ENCODE measurements at regions not wholly inside any gene's neighbourhood (a gene's known extent, or its start where the extent isn't known, plus 50 kb on each side); places are given as distances from the start of the nearest gene placed in this dataset.
A peak's percentile ranks its signal among the peaks of the same experiment; 100 is the strongest.

DNA sequence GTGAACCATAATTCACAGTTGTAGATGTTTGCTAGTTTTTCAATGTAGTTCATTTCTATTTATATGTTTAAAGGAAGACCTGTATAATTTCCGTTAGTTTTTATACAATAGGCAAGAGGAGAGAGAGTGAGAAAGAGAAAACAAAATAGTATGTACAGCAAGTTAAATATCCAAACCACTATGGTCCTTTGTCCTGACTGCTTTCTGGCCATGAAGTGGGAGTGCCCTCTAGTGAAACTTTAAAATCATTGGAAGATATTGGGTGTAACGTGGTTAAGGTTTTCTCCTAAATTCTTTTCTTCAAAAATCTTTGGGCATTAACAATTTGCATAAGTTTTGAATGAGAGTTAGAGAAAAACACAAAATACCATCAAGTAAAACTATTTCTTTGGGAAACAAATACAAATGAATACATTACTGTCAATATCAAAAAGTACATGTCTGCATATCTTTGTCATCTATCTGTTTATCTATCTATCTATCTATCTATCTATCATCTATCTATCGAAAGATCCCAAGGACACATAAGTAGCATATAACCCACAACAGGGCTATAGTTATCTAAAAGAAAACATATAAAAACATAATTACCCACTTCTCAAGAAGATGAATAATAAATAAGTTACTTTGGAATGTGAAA lies 534.6 kb upstream of the ATP11B start:
- ATAC-seq (ENCODE audit: poor library complexity) (peak; percentile 56), DNase-seq (no peak)
- intact Hi-C loops (cut with DNase I), result loop anchor here (10.0 kb wide), 1 partner anchor 1044 kb away; no protein-coding TSS in a partner anchor

GRCh38 chr3:182259579-182259978 lies 533.7 kb upstream of the ATP11B start:
- ATAC-seq (ENCODE audit: poor library complexity) (no peak), DNase-seq (no peak)
- intact Hi-C loops (cut with DNase I), result loop anchor here (10.0 kb wide), 1 partner anchor 1045 kb away; no protein-coding TSS in a partner anchor

- DNase-seq, result no peak
- intact Hi-C loops (cut with DNase I), result no loop called here
- no peak for ATAC-seq (ENCODE audit: poor library complexity)
Observed at GRCh38 chr3:182261041-182261440, 532.3 kb upstream of the ATP11B start.

DNA sequence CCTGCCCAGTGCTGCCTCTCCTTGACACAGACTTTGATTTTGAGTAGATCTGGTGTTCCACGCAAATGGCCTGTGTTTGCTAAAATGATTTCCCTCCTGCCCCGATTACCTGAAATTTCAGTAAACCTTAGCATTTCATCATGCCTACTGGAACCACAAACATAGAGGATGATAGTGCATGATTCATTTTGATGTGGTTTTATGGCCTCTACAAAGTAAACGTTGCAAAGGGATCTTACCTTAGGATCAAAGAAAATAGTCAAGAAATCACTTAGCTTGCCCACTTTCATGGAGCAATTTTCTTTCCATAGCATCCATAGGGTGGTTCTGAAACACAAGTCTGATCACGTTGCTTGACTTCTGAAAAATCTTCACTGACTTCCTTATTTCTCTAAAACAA lies 524.6 kb upstream of the ATP11B start:
- DNase-seq (no peak), ATAC-seq (ENCODE audit: poor library complexity) (no peak)
- intact Hi-C loops (cut with DNase I), result no loop called here

- ATAC-seq (ENCODE audit: poor library complexity) (no peak), DNase-seq (no peak)
- intact Hi-C loops (cut with DNase I), result no loop called here
Observed at GRCh38 chr3:182276512-182276911, 516.8 kb upstream of the ATP11B start.

- ATAC-seq (ENCODE audit: poor library complexity) (no peak), DNase-seq (no peak)
- intact Hi-C loops (cut with DNase I), result no loop called here
Observed at GRCh38 chr3:182284793-182285192, 508.5 kb upstream of the ATP11B start.

GRCh38 chr3:182292591-182292990 lies 500.7 kb upstream of the ATP11B start:
- DNase-seq, result no peak
- intact Hi-C loops (cut with DNase I), result no loop called here
- ATAC-seq (ENCODE audit: poor library complexity), result no peak

DNA sequence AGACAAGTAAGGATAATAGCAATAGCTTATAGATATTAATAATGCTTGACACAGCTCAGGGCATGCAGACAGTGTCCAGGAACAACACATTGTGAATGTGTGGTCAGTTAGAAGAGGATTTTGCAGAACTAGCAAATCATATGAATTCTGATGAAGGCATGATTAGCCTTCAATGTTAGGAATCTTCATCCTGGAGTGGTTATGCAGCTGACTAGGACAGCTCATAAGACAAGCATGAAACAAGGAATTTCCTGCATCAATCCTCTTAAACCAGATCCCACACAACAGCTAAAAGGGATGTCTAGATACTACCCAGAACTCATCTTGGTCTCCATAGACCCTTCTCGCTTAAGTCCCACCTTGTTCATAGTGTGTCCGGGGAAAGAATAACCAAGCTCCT lies 499.0 kb upstream of the ATP11B start:
- no peak for ATAC-seq (ENCODE audit: poor library complexity)
- intact Hi-C loops (cut with DNase I), result no loop called here
- no peak for DNase-seq

- DNase-seq (no peak), ATAC-seq (ENCODE audit: poor library complexity) (no peak)
- intact Hi-C loops (cut with DNase I), result no loop called here
Observed at GRCh38 chr3:182294696-182295095, 498.6 kb upstream of the ATP11B start.

DNA sequence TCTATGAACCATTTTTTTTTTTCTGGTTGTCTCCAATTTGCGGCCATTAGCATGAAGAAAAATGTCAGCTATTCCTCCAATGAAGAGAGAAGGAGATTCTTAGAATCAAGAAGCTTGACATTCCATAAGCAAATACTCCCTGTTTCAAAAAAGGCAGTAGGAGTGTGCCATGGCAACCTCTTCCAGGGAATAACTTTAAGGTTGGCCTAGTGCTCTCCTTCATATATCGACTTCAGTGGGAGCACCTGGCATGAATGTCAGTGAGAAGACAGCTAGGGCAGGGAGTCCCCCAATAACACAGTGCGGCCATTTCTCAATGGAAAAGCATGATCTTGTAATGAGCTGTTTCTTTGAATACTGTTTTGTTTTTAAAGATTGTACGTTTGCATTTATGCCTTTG lies 493.0 kb upstream of the ATP11B start:
- ATAC-seq (ENCODE audit: poor library complexity) (no peak), DNase-seq (no peak)
- intact Hi-C loops (cut with DNase I), result no loop called here

GRCh38 chr3:182303169-182303568 lies 490.1 kb upstream of the ATP11B start:
- intact Hi-C loops (cut with DNase I), result no loop called here

GRCh38 chr3:182305881-182306665 lies 487.2 kb upstream of the ATP11B start:
- no peak for ATAC-seq (ENCODE audit: poor library complexity)
- no peak for DNase-seq
- intact Hi-C loops (cut with DNase I), result no loop called here

More at GRCh38 chr3:182303169-182303568, 490.1 kb upstream of the ATP11B start:
- DNase-seq, result no peak
- no peak for ATAC-seq (ENCODE audit: poor library complexity)

DNA sequence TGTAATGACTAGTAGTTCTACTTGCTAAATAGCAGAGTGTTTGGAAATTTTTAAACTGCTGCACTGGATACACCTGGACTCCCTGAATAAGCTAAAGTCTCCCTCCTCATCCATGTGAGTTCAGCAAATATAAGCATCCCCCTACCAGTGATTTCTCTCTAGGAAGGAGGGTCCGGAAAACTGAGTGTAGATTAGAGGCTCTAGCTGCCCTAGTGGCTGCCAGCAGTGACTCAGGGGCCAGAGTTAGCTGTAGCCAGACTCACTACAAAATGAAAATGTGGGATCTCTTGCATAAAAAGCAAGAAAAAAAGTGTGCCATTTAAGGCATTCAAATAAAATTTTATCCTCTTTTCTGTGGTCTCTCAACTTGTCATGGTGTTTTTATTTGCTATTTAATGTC lies 485.0 kb upstream of the ATP11B start:
- no peak for ATAC-seq (ENCODE audit: poor library complexity)
- DNase-seq, result no peak
- intact Hi-C loops (cut with DNase I), result no loop called here

DNA sequence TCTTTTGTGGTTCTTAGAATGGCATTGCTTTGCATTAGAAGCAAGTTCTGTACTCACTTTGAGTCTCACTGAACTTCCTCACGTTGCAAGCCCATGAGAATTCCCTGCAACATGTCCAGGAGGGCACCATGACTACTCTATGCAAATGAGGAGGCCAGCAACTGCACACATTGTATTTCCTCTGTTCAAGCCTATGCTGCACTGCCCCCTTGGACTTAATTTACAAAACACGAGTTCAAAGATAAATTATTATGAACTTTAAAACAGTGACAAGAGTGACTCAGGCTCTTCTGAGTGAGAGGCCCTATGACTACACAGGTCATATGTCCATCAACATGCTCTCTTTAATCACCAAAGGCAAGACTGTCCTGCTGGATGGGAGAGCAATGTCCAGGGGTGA lies 484.2 kb upstream of the ATP11B start:
- ATAC-seq (ENCODE audit: poor library complexity), result no peak
- DNase-seq, result no peak
- intact Hi-C loops (cut with DNase I), result no loop called here

- intact Hi-C loops (cut with DNase I), result no loop called here
- DNase-seq (no peak), ATAC-seq (ENCODE audit: poor library complexity) (no peak)
Observed at GRCh38 chr3:182315313-182315712, 478.0 kb upstream of the ATP11B start.

DNA sequence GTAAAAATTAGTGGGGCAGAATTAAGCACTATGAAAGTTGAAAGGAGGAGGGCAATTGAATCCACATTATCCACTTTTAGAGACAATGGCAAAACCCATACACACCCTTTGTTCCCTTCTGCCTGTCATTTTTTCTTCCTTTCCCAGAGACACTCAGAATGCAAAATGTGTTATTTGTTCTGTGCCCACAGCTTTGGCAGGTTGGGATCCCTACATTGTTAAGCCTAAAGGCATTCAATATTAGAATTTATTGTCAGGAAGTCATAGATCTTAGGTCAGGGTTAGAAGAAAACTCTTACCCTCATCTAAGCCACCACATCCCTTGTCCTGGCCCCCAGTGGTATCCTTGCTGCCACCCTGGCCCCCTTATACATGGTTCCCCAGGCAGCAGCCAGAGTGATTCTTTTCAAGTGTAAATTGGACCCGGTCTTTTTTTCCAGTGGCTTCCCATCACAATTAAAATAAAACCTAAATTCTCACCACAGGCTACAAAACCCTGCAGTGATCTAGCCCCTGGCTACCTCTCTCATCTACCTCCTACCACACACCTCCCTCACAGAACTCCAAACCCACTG lies 470.1 kb upstream of the ATP11B start:
- ATAC-seq (ENCODE audit: poor library complexity) (no peak), DNase-seq (no peak)
- intact Hi-C loops (cut with DNase I), result no loop called here

GRCh38 chr3:182323898-182324297 lies 469.4 kb upstream of the ATP11B start:
- ATAC-seq (ENCODE audit: poor library complexity) (no peak), DNase-seq (no peak)
- intact Hi-C loops (cut with DNase I), result no loop called here

DNA sequence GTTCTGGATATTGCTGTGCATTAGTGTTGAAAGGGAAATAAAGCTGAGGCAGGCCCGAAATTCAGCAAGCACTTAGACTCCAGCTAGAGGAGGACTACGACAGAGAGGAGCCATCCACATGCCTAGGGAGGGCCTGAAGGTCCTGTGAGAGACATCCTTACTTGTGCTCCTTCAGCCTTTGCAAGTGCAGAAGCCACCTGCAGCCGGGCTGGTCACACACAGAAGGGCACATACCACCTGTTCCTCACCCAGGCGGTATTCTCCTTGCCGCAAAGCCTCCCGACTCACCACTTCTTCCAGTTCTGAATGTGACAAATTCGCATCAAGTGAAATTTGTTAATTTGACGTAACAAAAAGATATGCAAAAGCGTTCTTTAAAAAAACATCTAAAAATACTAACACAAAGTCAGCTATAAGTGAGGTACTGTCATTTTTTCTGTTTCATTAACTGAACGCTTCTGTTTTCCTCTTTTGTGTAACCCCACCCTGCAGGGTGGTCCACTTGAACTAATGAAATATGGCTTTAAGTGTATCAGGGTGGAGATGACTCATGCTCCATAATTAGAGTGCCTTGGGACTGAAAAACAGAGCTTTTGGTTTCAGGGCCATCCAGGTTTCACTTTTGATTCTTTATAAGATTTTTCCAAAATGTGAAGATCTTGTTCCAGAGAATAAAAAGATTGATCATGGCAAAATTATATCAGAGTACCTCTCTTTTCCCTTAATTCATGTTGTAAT lies 467.9 kb upstream of the ATP11B start:
- no peak for ATAC-seq (ENCODE audit: poor library complexity)
- intact Hi-C loops (cut with DNase I), result no loop called here
- DNase-seq, result no peak

- DNase-seq, result no peak
- ATAC-seq (ENCODE audit: poor library complexity), result no peak
- intact Hi-C loops (cut with DNase I), result no loop called here
Observed at GRCh38 chr3:182327196-182327681, 466.1 kb upstream of the ATP11B start.

Measured in Right ventricle myocardium superior (tissue), 1 donor.